ENCODE measurements at regions not wholly inside any gene's neighbourhood (a gene's known extent, or its start where the extent isn't known, plus 50 kb on each side); places are given as distances from the start of the nearest gene placed in this dataset.
A peak's percentile ranks its signal among the peaks of the same experiment; 100 is the strongest.
"Not testable (repeated sequence)": the region's sequence is repeated elsewhere in the genome, so short reads cannot be mapped to it uniquely, and the experiment has no call there.

- Histone ChIP-seq H3K9ac (ENCODE audit: low read length) (no peak overlapping the region), H3K4me2 (ENCODE audit: low read length) (no peak overlapping the region), H3K9me2 (ENCODE audit: insufficient read depth, low read length) (no peaks in the 10 kb centered on the region), H3F3A (ENCODE audit: insufficient read depth, low read length, poor library complexity, severe bottlenecking) (no peaks in the 10 kb centered on the region), H3K4me3 (ENCODE audit: low read length) (no peak overlapping the region), H3K27me3 (ENCODE audit: insufficient read depth, low read depth, low read length) (no peaks in the 10 kb centered on the region), H4K20me1 (ENCODE audit: insufficient read depth) (no peaks in the 10 kb centered on the region), H3K36me3 (ENCODE audit: insufficient read depth, low read length) (no peaks in the 10 kb centered on the region), H3K9me3 (ENCODE audit: low read length) (no peaks in the 10 kb centered on the region), H3K79me2 (replicated peaks; ENCODE audit: insufficient read depth, low read length) (no peaks in the 10 kb centered on the region), H2AFZ (ENCODE audit: low read depth, low read length) (no peak overlapping the region), H3K27ac (ENCODE audit: low read length) (no peak overlapping the region)
- no peak for TF ChIP-seq EP300 (conservative IDR thresholded peaks at IDR 0.05; ENCODE audit: poor library complexity, severe bottlenecking)
- no peak for TF ChIP-seq RAD21 (conservative IDR thresholded peaks at IDR 0.05)
- TF ChIP-seq EZH2 (IDR thresholded peaks at IDR 0.05; ENCODE audit: borderline replicate concordance, insufficient read depth, low read length, poor library complexity, severe bottlenecking): no peak
- no peak for TF ChIP-seq SMC3 (conservative IDR thresholded peaks at IDR 0.05; ENCODE audit: poor library complexity)
- no peak for TF ChIP-seq TAF1 (IDR thresholded peaks at IDR 0.05; ENCODE audit: low read depth)
- TF ChIP-seq MXI1 (conservative IDR thresholded peaks at IDR 0.05; ENCODE audit: poor library complexity, severe bottlenecking): no peak
- TF ChIP-seq REST (IDR thresholded peaks at IDR 0.05; ENCODE audit: borderline replicate concordance): no peak
- no peak for TF ChIP-seq CTCF (IDR thresholded peaks at IDR 0.05; ENCODE audit: poor library complexity, severe bottlenecking)
- TF ChIP-seq POLR2AphosphoS5 (IDR thresholded peaks at IDR 0.05): no peak
Measured at GRCh38 chr16:25366078-25366477, 108.4 kb upstream of the ZKSCAN2 start.

- not testable (repeated sequence) for H3K36me3 ChIP-seq (ENCODE audit: insufficient read depth, low read length); H3K9ac ChIP-seq (ENCODE audit: low read length); H2AFZ ChIP-seq (ENCODE audit: low read depth, low read length); H3K4me3 ChIP-seq (ENCODE audit: low read length); H3K27me3 ChIP-seq (ENCODE audit: insufficient read depth, low read depth, low read length); H3K27ac ChIP-seq (ENCODE audit: low read length); H3K79me2 ChIP-seq (replicated peaks; ENCODE audit: insufficient read depth, low read length); H3F3A ChIP-seq (ENCODE audit: insufficient read depth, low read length, poor library complexity, severe bottlenecking); H3K9me2 ChIP-seq (ENCODE audit: insufficient read depth, low read length); H3K4me2 ChIP-seq (ENCODE audit: low read length); H4K20me1 ChIP-seq (ENCODE audit: insufficient read depth); H3K9me3 ChIP-seq (ENCODE audit: low read length)
Measured at GRCh38 chr16:25359516-25359915, 101.9 kb upstream of the ZKSCAN2 start.

GRCh38 chr16:25344006-25344405 lies 86.4 kb upstream of the ZKSCAN2 start:
- TF ChIP-seq EP300 (conservative IDR thresholded peaks at IDR 0.05; ENCODE audit: poor library complexity, severe bottlenecking) (peak; percentile 91), REST (IDR thresholded peaks at IDR 0.05; ENCODE audit: borderline replicate concordance) (peak; percentile 73), POLR2AphosphoS5 (IDR thresholded peaks at IDR 0.05) (peak; percentile 74), RAD21 (conservative IDR thresholded peaks at IDR 0.05) (no peak), CTCF (IDR thresholded peaks at IDR 0.05; ENCODE audit: poor library complexity, severe bottlenecking) (no peak), TAF1 (IDR thresholded peaks at IDR 0.05; ENCODE audit: low read depth) (no peak), SMC3 (conservative IDR thresholded peaks at IDR 0.05; ENCODE audit: poor library complexity) (peak; percentile 21)

More at GRCh38 chr16:25344006-25344405, 86.4 kb upstream of the ZKSCAN2 start:
- no peaks in the 10 kb centered on the region for H3K79me2 ChIP-seq (replicated peaks; ENCODE audit: insufficient read depth, low read length)
- peak overlapping the region; percentile 42 for H3K9ac ChIP-seq (ENCODE audit: low read length)
- H3K4me3 ChIP-seq (ENCODE audit: low read length): peak overlapping the region; percentile 51
- no peaks in the 10 kb centered on the region for H3K9me2 ChIP-seq (ENCODE audit: insufficient read depth, low read length)
- no peak overlapping the region for H2AFZ ChIP-seq (ENCODE audit: low read depth, low read length)
- no peaks in the 10 kb centered on the region for H3K36me3 ChIP-seq (ENCODE audit: insufficient read depth, low read length)
- no peaks in the 10 kb centered on the region for H3K27me3 ChIP-seq (ENCODE audit: insufficient read depth, low read depth, low read length)
- H3K9me3 ChIP-seq (ENCODE audit: low read length): peaks cover 4% of the 10 kb centered on the region
- peak overlapping the region; percentile 86 for H3K27ac ChIP-seq (ENCODE audit: low read length)
- no peaks in the 10 kb centered on the region for H3F3A ChIP-seq (ENCODE audit: insufficient read depth, low read length, poor library complexity, severe bottlenecking)
- no peaks in the 10 kb centered on the region for H4K20me1 ChIP-seq (ENCODE audit: insufficient read depth)
- H3K4me2 ChIP-seq (ENCODE audit: low read length): peak overlapping the region; percentile 23

Data from neural cell (in vitro differentiated cells).